ENCODE measurements at regions not wholly inside any gene's neighbourhood (a gene's known extent, or its start where the extent isn't known, plus 50 kb on each side); places are given as distances from the start of the nearest gene placed in this dataset.

DNA sequence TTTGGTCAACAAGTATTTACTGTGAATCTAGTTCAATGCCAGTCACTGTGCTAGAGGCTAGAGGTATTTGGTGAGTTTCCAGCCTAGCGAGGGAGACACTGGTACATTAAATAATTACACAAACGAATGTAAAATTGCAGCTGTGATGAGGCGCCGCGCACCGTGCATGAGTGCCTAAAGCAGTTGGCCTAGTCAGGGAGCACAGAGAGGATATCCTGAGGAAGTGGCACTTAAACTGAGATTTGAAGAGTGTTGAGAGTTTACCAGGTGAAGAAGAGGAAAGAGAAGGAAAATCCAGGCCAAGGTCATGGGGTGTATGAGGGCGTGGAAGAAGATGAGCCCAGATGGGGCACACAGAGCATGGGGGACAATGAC, 157.6 kb upstream of the NDUFV2 start:
- DNase-seq: no peak

DNA sequence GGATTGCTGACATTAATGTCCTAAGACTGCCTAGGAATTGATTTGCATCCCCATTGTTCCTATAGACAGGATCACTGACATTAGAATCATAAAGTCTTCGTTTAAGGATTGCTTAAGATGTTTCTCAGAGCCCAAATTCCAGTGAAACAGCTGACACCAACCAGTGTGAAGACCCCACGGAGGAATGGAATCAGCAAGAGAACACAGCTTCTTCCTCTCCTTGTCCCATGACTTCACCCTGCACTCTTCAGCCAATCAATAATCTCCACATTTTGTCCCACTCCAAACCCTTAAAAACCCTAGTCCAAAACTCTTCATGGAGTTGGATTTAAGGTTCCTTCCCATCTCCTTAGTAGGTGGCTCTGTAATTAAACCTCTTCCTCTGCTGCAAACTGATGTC, 157.0 kb upstream of the NDUFV2 start:
- no peak for DNase-seq

DNA sequence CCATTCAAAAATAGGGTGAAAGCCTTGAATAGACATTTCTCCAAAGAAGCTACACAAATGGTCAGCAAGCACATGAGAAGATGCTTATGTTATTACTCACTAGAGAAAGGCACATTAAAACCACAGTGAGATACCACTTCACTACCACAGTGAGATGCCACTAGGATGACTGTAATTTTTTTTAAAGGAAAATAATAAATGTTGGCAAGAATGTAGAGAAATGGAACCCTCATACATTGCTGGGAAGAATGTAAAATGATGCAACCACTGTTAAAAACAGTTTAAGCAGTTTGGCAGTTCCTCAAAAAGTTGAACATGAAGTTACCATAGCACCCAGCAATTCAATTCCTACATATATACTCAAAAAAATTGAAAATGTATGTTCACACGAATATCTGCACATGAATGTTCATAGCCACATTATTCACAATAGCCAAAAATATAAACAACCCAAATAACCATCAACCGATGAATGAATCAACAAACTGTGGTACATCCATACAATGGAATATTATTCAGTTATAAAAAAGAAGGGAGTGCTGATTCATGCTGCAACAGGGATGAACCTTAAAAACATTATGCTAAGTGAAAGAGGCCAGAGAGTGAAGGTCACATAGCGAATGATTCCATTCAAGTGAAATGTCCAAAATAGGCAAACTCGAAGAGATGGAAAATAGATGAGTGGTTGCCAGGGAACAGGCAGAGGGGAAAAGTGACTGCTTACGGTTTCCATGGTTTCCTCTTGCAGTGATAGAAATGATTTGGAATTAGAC, 156.2 kb upstream of the NDUFV2 start:
- no peak for DNase-seq

DNA sequence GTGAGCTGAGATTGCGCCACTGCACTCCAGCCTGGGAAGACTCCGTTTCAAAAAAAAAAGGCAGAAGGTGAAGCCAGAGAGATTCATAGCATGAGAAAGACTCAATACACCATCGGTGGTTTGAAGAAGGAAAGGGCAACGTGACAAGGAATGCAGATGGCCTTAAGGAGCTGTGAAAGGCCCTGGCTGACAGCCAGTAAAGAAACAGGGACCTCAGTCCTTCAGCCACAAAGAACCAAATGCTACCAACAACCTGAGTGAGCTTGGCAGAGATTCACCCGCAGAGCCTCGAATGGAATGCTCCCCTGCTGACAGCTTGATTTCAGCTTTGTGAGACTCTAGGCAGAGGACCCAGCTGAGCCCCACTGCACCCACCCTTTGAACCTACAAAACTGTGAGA, 154.9 kb upstream of the NDUFV2 start:
- no peak for DNase-seq

DNA sequence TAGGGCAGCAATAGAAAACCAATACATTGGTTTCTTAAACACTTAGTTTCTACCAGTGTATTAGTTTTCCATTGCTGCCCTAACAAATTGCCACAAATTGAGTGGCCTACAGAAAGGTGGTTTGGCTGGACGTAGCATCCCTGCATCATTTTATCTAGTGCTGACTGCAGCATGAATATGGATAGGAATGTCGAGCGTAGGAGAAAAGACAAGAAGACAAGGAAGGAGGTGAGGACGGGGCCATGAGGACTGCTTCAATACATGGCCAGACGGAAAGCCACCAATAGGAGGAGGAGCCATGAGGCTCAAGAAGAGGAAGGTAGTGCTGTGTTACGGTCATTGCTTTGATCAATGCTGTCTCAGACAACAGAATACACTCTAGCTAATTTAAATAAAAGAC, 154.5 kb upstream of the NDUFV2 start:
- DNase-seq: no peak

DNA sequence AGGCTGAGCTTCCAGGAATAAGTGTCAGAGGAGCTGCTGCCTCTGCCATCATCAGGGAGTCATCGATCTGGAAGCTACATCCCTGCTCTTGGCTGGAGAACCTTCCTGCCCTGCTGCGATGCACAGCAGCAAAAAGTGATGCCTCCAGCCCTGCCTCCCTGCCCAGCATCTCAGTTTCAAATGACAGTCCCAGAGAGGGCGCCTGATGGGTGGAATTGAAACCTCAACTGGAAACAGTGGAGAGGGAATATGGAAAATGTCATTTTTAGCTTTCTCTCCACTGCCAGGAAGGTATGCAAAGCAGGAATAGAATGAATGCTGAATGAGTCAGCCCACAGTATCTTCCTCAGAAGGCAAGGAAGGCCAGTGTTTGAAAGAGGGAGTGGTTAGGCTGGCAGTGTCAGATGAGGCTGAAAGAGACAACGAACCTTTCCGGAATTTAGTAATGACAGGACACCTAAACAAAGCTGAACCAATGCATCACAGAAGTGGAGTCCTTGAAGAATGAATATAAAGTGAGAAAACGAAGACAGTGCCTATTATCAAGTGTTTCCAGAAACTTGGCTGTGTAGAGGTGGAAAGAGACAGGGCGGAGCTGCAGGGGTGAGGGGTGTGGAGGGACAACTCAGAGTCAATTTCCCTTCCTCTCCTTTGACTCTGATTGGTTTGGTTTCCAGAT, 153.9 kb upstream of the NDUFV2 start:
- DNase-seq: no peak

DNA sequence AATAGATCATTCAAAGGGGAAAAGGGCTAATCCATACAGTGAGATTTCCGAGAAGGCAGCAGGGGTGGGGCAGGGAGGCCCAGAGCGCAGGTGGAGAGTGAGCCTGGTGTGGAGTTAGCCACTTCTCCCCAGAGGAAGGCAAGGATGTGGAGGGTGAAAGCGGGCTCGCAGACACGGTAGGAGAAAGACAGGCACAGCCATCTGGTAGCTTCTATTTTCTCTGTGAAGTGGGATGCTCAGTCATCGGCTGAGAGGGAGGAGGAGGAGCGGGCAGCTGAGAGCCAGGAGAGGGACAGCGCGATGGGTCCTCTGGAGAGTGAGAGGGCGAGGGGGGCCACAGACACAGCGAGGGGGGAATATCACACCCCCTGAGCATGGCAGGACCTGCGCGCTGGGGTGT, 153.3 kb upstream of the NDUFV2 start:
- DNase-seq: no peak

DNA sequence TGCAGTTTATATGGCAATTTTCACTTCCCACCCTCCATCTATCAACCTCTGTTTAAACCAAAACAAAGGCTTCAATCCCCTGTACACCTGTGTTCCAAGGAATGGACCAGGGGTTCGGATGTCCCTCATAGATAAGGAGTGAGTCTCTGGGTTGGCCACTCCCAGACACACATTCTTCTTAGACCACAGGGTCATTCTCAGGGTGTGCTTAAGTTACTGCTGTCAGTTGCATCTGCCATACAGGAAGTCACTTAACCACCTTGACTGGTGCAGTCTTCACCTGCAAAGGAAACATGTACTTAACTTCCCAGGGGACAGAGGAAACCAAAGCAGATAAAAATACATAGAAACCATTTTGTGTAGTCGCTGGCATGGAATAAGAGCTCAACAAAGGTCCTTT, 151.0 kb upstream of the NDUFV2 start:
- DNase-seq: no peak

DNA sequence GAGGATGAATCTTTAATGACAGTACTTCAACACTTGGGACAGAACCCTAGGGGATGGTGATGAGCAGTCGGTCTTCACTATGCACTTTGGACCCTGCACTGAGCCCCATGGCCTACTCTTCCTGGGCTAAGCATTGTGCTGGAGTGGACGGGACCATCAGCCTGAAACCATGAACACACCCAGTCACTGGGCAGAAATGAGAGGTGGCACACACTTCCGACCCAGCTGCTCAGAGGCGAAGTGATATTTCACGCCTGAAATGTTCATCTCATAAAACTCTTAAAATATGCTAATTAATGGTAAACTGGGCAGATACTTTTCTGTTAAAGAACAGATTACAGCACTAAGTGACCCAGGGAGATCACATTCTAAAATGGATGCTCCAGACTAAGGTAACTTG, 150.3 kb upstream of the NDUFV2 start:
- no peak for DNase-seq

DNA sequence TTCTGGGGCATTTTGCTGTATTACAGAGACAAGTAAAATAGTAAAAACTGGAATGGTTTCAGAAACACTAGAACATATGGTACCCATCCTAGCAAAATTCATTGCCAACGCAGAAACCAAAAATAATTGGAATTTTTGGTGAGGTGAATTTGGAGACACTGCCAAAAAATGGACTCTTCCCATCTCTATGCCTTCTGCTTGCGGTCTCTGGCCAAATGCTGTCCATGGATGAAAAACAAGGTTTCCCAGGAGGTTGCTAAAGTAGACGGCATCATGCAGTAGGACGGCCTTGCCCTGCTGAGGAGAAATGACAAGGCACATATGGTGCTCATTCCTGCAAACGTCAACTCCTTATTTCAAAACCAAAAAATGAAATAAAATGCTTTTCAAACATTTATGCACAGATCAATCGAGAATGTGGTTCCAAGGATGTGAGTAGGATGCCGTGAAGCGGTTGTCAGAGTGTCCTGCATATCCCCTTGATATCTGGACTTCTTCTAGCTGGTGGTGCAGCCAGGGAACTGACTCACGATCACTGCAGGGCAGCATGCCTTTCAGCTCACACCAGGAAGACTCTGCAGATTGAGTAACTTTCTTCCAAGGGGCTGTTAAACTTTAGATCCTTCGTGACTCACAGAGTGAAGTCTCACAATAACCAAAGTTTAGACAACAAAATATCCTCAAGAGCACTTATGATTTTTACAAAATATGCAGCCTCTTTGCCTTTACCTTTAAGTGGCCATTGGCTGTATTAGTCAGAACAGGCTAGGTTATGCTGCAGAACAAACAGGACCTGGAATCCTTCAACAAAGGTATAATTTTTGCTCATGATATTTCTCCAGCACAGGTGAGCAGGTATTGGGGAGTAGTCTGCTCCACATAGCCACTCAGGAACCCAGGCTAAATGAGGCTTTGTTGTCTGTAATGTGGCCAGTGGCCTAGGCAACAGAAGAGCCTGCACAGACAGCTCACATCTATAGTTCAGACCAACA, 149.4 kb upstream of the NDUFV2 start:
- no peak for DNase-seq

DNA sequence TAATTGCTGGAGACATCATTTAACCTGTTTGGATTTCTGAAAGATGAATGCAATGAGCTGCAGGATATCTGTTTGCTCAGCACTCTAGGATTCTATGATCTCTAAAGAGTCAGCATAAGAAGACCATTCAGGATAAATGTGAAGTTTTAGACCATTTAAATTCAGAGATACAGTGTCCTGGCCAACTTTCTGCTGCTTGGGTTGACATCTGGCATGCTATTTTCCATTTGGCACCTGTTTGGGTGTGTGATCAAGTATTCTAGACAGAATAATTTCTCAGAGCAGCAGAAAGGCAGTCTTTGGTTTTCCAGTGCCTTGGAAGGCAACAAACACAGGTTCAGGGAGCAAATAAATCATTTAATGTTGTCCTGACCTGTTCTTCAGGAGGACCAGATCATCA, 144.8 kb upstream of the NDUFV2 start:
- DNase-seq: no peak

DNA sequence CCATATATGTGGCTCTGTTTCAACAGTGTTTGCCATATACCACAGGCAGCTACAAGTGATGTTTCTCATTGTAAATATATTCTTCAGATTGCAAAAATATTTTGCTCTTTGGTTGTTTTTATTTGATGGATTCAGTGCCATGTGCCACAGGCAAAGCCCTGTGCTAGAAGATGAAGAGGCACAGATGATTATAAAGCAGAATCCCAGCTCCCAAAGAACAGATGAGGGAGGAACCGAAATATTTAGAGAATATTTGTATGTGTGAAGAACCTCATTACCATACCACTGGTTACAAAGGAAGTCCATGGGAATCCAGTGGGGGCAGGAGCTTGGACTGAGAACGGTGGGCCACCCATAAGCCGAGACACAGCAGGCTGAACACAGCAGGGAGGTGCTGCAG, 143.8 kb upstream of the NDUFV2 start:
- DNase-seq: no peak

DNA sequence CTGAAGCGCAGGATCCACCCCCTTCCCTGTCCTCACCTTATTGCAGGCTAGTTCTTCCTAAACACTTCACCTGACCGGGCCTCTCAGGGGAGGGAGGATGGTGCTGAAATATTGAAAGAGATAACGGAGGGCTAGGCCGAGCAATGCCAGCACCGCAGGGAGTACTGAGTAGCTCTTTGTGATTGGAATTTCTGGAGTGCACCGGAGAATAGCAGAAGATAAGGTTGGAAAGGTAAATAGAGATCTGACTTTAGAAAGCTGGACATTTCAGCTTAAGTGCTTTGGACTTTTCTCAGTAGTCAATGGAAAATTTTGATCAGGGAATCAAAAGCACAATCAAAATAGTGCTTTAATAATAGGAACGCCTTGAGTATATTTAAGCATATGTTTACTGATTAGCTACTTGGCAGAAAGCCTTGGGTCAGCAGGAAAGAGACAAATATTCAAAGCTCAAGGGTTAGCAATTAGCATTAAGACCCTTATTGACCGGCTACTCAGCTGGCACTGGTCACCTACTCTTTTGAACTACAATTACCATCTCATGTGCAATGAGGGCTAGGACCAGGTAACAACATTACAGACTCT, 142.9 kb upstream of the NDUFV2 start:
- no peak for DNase-seq

DNA sequence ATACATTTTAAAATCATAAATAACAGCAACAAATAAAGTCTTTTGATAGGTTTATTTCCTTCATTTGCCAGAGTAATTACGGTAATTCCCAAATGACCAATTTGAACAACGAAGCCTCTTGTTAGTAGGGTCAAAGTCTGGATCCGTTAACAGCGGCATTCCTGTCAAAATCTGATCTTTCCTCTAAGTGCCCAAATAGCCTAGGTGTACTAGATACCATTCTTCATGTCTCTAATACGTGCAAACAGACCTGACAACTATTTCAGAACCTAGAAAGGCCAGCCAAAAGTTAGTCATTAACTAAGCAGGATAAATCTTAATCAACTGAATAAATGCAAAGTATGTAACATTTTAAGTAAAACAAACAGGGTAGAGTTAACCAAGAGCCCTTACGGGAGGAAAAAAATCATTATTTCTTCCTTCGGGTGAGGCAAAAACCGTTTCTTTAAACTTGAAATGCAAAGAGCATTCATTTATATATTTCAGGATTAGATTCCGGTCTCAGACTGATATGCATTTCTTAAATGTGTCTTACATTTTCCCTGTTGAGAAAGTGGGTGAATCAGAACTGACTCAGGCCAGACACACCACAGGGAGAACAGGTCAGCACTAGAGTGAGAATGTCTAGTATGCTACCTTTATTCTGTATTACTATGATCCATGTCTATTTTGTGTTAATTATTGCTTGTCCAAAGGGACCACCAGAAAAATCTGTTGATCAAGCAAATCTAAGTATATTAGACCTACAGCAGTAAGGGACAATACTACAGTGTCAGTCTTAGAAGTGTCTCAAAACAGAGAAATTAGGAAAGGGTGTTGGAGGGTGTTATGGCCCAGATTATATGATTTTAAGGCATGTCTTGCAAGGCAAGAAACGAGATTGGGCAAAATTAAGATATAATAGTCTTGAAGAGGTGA, 141.5 kb upstream of the NDUFV2 start:
- DNase-seq: no peak

DNA sequence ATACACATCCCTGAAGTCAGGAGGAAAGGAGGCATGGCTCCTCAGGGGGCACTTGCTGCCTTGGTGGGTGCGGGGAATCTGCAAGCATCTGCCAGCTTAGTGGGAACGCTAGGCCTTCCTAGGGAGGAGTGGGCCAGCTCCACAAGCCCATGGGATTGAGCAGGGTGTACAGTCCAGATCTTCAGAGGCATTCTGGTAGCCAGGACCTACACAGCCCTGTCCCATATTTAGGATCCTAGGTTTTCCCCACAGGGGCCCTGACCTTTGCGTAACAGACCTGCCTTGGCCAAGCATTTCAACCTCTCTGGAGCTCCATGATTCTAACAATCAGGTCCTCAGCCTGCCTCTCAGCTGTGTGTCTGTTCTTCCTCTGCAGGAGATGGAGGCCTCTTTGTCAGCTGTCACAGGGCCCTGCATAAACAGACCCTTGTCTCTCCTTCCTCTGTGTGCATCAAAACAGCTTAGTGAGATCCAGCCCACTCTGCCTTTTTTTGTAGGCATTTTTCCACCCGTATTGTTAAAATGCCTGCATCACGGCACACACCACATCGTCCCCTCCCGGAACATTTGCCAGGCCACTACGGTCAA, 140.2 kb upstream of the NDUFV2 start:
- DNase-seq: no peak

DNA sequence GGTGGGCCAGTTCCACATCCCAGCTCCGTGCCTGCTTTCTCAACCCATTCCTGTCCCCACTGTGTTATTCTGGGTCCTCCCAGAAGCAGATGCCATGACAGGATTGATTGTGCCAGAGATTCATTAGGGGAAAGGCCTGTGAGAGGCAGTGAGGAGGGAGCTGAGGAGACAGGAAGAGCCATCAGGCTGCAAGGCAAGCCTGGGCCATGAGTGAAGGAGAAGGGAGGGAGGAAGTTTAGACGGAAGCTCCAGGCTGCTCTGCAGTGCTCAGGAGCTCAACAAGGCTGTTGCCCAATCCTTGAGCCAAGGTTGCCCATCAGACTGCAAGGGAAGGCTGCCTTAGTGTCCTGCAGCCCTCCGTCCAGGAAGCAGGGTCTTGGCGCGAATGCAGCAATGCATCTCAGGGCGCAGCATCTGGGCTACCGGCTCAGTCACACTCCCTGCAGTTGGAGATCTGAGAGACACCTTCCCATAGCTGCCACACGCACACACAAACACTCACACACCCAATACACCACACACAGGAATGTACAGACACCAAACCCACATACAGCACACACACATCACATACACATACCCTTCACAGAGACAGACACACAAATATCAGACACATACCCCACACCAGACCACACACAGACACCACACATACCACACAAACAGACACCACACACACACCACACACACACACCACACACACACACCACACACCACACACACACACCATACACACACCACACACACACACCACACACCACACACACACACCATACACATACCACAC, 139.5 kb upstream of the NDUFV2 start:
- DNase-seq: no peak

DNA sequence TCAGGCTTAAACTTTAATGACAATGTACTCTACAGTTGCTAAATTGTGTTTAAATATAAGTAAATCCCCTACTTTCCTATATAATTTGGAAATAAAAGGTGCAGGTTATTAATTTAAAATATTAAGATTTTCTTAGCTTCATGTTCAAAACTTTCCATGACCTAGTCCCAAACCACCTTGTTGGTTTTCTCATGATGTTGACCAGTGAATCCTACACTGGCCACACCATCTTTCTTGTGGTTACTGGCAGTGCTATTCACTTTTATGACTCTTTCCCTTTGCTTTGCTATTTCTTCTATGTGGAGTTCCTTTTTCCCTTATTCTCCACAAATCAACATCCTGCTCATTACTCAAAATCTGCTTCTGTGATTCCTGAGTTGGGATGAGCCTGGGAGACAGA, 138.6 kb upstream of the NDUFV2 start:
- no peak for DNase-seq

DNA sequence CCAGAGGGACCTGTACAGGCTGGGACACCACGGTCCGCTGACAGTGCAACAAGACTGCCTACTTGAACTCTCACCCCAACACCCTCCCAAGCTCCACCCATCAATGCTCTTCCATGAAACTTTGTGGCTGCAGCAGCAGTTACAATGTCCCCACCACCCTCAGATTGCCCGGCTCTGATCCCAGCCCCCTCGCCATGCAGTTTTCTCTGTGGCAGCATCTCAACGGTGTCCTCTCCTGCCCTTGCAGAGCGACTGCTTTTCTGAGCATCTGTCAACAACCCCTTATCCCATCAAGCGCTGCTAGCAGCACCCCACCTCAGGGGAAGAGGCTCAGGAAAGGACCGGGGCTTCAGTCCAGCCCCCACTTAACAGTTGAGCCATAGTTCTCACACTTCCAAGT, 137.1 kb upstream of the NDUFV2 start:
- no peak for DNase-seq

DNA sequence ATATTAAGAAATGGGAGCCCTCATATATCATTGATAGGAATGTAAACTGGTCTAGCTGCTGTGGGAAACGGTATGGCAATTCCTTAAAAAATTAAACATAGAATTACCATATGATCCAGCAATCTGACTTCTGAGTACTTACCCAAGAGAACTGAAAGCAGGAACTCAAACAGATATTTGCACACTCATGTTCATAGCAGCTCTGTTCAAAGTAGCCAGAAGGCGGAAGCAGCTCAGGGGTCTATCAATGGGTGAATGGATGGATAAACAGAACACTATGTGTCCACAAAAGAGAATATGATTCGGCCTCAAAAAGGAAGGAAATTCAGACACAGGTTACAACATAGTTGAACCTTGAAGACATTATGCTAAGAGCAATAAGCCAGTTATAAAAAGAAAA, 135.7 kb upstream of the NDUFV2 start:
- no peak for DNase-seq

DNA sequence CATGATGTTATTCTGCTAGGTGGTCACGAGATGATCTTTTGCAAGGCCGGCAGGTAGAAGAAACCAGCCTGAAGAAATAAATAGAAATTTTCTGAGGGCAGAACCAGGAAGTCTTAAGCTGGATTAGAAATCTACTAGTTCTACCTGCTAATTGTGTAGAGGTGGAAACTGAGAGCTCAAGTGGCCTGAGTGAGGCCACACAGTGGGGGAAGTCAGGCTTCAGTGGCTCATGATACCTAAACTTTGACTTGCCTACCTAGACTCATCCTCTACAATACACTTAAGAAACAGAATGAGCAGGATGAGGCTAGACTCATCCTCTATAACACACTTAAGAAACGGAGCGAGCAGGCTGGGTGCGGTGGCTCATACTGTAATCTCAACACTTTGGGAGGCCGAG, 134.9 kb upstream of the NDUFV2 start:
- DNase-seq: no peak
